GM21737 (cell line): ENCODE measurements at regions not wholly inside any gene's neighbourhood (a gene's known extent, or its start where the extent isn't known, plus 50 kb on each side); places are given as distances from the start of the nearest gene placed in this dataset.

ENCODE experiments used
- ATAC-seq: cut with Tn5 transposase; IDR thresholded peaks from one replicate; pipeline ENCODE4 v1.9.1; 2021; ENCODE audit warnings: mild to moderate bottlenecking, moderate library complexity; ENCODE audit not compliant: unreplicated experiment

GRCh38 chr4:138308356-138308755 lies 66.2 kb upstream of the SLC7A11 start:
- ATAC-seq, result no peak

GRCh38 chr4:138307319-138307718 lies 65.2 kb upstream of the SLC7A11 start:
- no peak for ATAC-seq

GRCh38 chr4:138305050-138305449 lies 62.9 kb upstream of the SLC7A11 start:
- no peak for ATAC-seq

- ATAC-seq, result no peak
These were observed 59.4 kb upstream of the SLC7A11 start for GRCh38 chr4:138301536-138301935.

- no peak for ATAC-seq
These were observed 58.5 kb upstream of the SLC7A11 start for GRCh38 chr4:138300616-138301015.

GRCh38 chr4:138299881-138300280 lies 57.7 kb upstream of the SLC7A11 start:
- no peak for ATAC-seq

- ATAC-seq, result no peak
These were observed 56.7 kb upstream of the SLC7A11 start for GRCh38 chr4:138298866-138299265.

DNA sequence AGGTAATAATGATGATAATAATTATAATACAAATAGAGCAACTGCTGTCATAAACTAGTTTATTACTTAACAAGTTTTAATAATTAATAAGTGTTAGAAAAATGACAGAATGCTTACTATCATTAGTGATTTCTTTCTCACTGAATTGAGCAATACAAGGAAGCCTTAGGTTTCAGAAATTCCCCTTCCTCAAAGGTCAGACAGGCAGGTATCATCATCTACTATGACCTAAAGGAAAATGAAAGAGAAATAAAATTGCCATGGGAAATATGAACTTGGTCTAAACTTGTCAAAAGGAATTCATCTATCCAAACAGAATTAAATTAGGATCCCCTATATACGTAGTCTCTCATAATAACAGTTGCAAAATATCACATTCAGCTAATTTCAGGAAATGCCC lies 56.3 kb upstream of the SLC7A11 start:
- ATAC-seq, result no peak

DNA sequence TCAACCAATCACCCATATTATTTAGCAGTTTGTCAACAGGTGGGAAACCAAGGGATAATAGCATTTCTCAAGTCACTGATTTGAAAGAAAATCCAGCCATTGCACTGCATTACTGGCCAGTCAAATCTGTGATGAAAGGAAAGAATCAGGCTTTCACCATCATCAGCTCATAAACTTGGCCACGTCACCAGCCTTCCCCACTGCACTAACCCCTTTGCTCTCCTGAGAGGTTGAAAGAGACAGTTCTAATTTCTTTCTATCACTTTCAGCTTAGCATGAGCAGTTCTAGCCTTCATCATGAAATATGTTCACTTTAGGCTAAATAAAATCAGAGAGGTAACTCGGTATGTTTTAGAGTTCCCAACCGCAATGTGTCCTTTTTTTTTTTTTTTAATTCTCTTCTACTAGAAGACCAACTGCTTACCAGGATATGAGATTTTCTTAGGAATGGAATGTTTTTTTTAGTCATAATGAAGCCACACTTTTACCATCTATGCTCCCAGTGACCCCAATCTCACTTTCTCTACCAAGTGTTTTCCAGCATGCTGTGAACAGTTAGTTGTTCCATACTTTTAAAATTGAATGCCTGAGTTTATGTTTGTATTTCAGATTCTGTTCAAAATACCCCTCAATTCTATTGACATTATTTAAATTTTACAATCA lies 55.7 kb upstream of the SLC7A11 start:
- ATAC-seq, result no peak

DNA sequence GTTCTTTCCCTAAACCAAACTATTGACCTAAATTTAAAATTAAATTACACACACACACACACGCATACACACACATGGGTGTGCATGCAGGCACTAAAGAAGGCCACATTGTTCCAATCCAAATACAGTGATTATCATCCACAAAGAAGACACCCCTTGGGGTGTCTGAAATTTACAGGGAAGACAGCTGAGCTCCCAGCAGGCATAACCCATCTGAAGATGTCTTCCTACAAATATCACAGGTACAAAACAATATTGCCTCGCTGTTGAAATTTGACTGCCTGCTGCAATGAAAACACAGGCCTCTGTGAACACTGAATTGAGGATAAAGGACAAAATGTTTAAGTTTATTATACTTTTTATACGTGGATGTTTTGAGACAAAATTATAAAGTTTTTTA lies 50.2 kb upstream of the SLC7A11 start:
- no peak for ATAC-seq
